ENCODE measurements at regions not wholly inside any gene's neighbourhood (a gene's known extent, or its start where the extent isn't known, plus 50 kb on each side); places are given as distances from the start of the nearest gene placed in this dataset.

DNA sequence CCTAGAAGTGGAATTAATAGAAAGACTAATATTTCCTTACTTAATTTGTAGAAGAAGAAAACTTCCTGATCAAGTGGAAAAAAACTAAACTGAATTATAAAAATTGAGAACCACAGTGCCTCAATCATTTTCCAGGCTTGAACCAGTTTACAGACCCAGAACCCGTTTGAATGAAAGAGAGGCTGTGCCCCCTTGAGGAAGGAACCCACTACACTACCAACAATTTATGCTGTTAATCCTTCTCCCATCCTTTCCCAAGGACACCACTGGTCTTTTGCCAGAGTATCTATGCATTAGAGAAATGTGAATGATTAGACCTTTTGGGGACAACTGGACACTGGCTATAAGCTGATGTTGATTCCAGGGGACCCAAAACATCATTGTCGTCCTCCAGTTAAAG lies 842.6 kb downstream of the TECRL start:
- Mint-ChIP-seq H3K27ac (no peak overlapping the region), H3K36me3 (no peaks in the 10 kb centered on the region)

DNA sequence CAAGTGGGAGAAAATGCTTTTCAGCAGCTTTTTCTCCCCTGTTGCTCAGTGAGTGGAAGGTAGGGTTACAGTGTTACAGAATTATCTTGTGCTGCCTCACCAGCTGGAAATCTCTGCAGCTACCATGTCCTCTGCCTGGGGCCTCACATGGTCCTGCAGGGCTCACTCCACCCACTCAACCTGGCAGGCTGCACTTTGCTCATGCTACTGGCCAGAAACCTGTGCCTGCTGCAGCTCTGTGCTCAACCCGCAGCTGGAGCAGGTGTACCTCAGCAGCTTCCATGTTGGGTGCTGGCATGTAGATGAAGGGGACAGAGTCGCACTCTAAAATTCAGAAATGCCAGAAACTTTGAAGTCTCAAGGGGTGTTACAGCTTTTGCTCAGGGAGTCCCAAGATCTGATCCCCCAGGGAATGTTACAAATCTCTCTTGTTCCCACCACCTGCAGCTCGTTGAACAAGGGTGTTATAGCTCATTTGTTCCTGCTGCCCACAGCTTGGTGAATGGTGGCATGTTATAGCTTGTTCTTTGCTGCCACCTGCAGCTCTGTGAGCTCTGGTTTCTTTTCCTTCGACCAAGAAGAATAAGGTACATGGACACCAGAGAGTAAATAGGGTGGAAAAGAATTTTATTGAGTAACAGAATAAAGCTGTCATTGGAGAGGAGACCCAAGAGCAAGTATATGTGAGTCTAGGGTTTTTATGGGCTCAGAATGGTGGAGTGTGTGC lies 845.8 kb downstream of the TECRL start:
- Mint-ChIP-seq H3K9me3 (ENCODE audit: low read depth) (peaks cover 15% of the 10 kb centered on the region), H3K36me3 (no peaks in the 10 kb centered on the region), H3K4me1 (ENCODE audit: low read depth) (no peaks in the 10 kb centered on the region), H3K27me3 (no peaks in the 10 kb centered on the region), H3K27ac (no peak overlapping the region), H3K4me3 (no peak overlapping the region)

More for the DNA sequence above, 842.6 kb downstream of the TECRL start:
- Mint-ChIP-seq H3K9me3 (ENCODE audit: low read depth) (peaks cover 13% of the 10 kb centered on the region), H3K4me3 (no peak overlapping the region), H3K27me3 (no peaks in the 10 kb centered on the region), H3K4me1 (ENCODE audit: low read depth) (no peaks in the 10 kb centered on the region)

DNA sequence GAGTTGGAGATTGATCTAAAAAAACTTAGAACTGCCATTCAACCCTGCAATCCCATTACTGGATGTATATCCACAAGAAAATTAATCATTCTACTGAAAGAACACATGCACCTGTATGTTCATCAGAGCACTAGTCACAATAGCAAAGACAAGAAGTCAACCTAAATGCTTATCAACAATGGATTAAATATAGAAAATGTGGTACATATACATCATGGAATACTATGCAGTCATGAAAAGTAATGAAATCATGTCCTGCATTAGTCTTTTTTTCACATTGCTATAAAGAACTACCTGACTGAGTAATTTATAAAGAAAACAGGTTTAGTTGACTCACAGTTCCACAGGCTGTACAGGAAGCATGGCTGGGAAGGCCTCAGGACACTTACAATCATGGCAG lies 850.5 kb downstream of the TECRL start:
- no peaks in the 10 kb centered on the region for H3K27me3 Mint-ChIP-seq
- peaks cover 12% of the 10 kb centered on the region for H3K9me3 Mint-ChIP-seq (ENCODE audit: low read depth)
- no peaks in the 10 kb centered on the region for H3K4me1 Mint-ChIP-seq (ENCODE audit: low read depth)

DNA sequence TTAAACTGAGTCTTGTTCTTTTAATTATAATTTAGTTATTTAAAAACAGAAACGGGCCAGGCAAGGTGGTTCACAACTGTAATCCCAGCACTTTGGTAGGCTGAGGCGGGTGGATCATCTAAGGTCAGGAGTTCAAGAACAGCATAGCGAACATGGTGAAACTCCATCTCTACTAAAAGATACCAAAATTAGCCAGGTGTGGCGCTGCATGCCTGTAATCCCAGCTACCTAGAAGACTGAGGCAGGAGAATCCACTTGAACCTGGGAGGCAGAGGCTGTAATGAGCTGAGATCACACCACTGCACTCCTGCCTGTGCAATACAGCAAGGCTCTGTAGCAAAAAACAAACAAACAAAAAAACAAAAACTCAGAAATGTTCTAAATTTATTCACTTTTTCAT lies 852.9 kb downstream of the TECRL start:
- Mint-ChIP-seq H3K9me3 (ENCODE audit: low read depth) (peaks cover 12% of the 10 kb centered on the region), H3K4me3 (no peak overlapping the region), H3K4me1 (ENCODE audit: low read depth) (no peaks in the 10 kb centered on the region), H3K36me3 (no peaks in the 10 kb centered on the region), H3K27me3 (no peaks in the 10 kb centered on the region), H3K27ac (no peak overlapping the region)

More for the DNA sequence above, 850.5 kb downstream of the TECRL start:
- Mint-ChIP-seq H3K36me3 (no peaks in the 10 kb centered on the region), H3K27ac (no peak overlapping the region), H3K4me3 (no peak overlapping the region)

DNA sequence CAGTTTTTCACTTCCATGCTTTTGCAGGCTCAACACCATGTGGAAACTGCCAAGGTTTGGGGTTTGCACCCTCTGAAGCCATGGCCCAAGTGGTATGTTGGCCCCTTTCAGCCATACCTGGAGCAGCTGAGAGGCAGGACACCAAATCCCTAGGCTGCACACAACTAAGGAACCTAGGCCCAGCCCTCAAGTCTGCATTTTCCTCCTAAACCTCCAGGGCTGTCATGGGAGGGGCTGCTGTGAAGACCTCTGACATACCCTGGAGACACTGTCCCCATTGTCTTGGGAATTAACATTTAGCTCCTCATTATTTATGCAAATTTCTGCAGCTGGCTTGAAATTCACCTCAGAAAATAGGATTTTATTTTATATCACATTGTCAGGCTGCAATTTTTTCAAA lies 856.1 kb downstream of the TECRL start:
- Mint-ChIP-seq H3K9me3 (ENCODE audit: low read depth) (peaks cover 7% of the 10 kb centered on the region), H3K27ac (no peak overlapping the region), H3K4me1 (ENCODE audit: low read depth) (no peaks in the 10 kb centered on the region), H3K27me3 (no peaks in the 10 kb centered on the region), H3K36me3 (no peaks in the 10 kb centered on the region), H3K4me3 (no peak overlapping the region)

DNA sequence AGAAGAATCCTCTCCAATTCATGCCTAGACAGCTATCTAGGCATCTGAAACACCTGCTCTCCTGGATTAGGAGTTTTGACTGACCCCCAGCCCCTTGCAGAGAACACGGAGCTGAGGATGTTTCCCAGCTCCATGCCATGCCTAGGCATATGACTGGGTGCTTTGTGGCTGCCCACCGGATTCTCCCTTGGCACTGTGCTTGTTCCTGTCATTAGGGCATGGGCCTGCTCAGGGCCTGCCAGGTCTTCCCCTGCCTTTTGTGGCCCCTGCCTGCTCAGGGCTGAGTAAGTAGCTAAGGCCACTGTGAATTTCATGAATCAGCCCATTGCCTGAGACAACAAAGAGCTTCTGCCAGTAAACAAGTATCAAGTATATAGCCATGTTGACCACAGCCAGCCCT lies 867.4 kb downstream of the TECRL start:
- peaks cover 9% of the 10 kb centered on the region for H3K9me3 Mint-ChIP-seq (ENCODE audit: low read depth)
- H3K27ac Mint-ChIP-seq: no peak overlapping the region
- H3K4me1 Mint-ChIP-seq (ENCODE audit: low read depth): no peaks in the 10 kb centered on the region
- H3K36me3 Mint-ChIP-seq: no peaks in the 10 kb centered on the region
- no peak overlapping the region for H3K4me3 Mint-ChIP-seq
- H3K27me3 Mint-ChIP-seq: no peaks in the 10 kb centered on the region

DNA sequence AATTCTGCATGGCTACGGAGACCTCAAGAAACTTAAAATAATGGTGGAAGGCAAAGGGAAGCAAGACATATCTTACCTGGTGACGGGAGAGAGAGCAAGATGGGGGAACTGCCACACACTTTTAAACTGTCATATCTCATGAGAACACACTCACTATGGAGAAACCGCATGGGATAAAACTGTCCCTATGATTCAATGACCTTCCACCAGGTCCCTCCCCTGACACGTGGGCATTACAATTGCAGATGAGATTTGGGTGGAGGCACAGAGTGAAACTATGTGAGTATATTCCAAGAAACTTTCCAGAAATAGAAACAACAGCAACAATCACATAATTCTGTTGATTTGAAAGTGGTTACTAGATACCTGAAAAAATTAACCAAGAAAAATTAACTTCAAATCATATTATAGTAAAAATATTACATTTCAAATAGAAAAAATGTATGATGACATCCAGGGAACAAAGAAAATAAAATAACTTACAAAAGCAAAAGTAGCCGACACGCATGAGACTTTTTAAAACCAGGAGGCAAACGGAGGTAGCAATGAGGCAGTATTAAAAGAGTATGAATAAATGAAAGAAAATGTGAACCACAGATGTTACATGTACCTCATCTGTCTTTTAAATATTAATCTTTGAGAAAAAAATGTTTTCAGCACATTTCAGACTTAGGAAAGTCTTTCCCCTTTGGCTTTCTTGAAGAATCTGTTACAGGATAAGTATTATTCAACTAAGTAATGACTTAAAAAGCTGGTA lies 879.5 kb downstream of the TECRL start:
- no peaks in the 10 kb centered on the region for H3K9me3 Mint-ChIP-seq (ENCODE audit: low read depth)
- no peaks in the 10 kb centered on the region for H3K4me1 Mint-ChIP-seq (ENCODE audit: low read depth)
- H3K36me3 Mint-ChIP-seq: no peaks in the 10 kb centered on the region
- no peak overlapping the region for H3K4me3 Mint-ChIP-seq
- H3K27ac Mint-ChIP-seq: no peak overlapping the region
- H3K27me3 Mint-ChIP-seq: no peaks in the 10 kb centered on the region

DNA sequence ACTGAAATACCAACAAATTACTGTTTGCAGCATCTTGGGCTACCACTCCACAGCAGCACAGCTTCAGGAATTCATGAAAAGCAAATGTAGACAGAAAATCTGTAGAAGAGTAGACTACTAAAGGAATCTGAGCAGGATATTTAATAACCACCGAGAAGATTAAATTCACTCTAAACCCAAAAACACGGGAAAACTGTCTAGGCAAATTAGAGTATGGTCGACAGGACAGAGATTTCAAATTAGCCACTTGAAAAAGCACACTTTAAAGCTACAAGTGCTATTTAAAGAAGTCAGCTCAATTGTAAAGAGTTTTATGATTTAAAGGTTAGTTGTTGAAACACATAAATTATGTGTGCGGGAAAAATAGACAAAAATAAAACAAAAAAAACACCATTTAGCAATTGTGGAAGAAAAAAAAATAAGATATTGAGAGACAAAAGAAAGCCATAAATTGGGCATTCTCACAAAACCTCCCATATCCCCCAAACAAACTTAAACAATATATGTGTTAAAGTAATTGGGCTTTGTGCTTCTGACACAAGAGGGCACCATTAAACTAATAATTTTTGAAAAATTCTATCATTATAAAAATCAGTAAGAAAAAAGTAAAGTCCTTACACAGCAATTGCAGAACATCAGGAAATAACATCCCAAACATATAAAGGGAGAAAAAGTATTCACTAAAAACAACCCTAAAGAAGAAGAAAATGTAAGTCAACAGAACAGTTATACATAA lies 880.8 kb downstream of the TECRL start:
- no peaks in the 10 kb centered on the region for H3K4me1 Mint-ChIP-seq (ENCODE audit: low read depth)
- H3K4me3 Mint-ChIP-seq: no peak overlapping the region
- no peaks in the 10 kb centered on the region for H3K27me3 Mint-ChIP-seq
- no peak overlapping the region for H3K27ac Mint-ChIP-seq
- no peaks in the 10 kb centered on the region for H3K9me3 Mint-ChIP-seq (ENCODE audit: low read depth)
- H3K36me3 Mint-ChIP-seq: no peaks in the 10 kb centered on the region

DNA sequence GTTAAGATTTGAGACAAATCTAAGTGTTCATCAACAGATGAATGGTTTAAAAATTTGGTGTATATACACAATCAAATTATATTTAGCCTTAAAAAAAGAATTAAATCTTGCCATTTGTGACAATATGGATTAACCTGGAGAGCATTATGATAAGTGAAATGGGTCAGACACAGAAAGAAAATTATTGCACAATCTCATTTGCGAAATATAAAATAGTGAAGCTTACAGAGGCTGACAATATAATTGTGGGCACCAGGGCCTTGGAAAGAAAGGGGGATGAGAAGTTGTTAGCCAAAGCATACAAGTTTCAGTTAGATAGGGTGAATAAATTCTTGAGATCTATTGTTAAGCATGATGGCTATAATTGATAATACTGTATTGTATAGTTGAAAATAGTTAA lies 883.0 kb downstream of the TECRL start:
- H3K36me3 Mint-ChIP-seq: no peaks in the 10 kb centered on the region
- no peaks in the 10 kb centered on the region for H3K27me3 Mint-ChIP-seq
- peaks cover 6% of the 10 kb centered on the region for H3K9me3 Mint-ChIP-seq (ENCODE audit: low read depth)

DNA sequence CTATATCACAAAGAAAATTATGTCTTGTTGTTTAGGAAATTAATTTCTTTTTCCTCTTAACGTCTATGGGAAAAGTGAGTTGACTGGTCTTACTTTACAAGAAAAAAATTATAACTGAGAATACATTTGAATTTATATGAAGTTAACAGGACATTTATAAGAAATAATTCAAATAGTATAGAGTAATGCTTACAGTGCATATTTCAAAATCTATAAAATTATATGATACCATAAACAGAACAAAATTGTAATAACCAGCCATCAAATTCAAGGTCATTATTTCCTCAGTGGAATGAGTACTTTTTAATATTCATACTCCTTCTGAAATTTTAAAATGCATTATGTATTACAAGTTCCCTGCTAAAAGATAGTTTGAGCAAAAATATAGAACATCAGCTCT lies 884.5 kb downstream of the TECRL start:
- Mint-ChIP-seq H3K4me1 (ENCODE audit: low read depth) (no peaks in the 10 kb centered on the region), H3K27me3 (no peaks in the 10 kb centered on the region), H3K4me3 (no peak overlapping the region), H3K36me3 (no peaks in the 10 kb centered on the region), H3K27ac (no peak overlapping the region), H3K9me3 (ENCODE audit: low read depth) (peaks cover 14% of the 10 kb centered on the region)

More for the DNA sequence above, 883.0 kb downstream of the TECRL start:
- H3K4me3 Mint-ChIP-seq: no peak overlapping the region
- H3K4me1 Mint-ChIP-seq (ENCODE audit: low read depth): no peaks in the 10 kb centered on the region
- H3K27ac Mint-ChIP-seq: no peak overlapping the region

DNA sequence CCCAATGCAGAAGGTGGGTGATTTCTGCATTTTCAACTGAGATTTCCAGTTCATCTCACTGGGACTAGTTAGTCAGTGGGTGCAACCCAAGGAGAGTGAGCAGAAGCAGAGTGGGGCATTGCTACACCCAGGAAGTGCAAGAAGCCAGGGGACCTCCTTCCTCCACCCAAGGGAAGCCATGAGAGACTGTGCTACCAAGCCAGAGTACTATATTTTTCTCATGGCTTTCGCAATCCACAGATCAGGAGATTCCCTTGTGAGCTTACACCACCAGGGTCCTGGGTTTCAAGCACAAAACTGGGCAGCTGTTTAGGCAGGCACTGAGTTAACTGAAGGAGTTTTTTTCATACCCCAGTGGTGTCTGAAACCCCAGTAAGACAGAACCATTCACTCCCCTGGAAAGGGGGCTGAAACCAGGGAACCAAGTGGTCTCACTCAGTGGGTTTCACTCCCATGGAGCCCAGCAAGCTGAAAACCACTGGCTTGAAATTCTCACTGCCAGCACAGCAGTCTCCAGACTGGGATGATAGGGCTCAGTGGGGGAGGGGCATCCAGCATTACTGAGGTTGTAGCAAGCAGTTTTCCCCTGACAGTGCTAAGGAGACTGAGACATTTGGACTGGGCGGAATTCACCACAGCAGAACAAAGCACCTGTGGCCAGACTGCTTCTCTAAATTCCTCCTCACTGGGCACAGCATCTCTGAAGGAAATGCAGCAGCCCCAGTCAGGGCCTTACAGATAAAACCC lies 903.4 kb downstream of the TECRL start:
- Mint-ChIP-seq H3K4me3 (no peak overlapping the region), H3K36me3 (no peaks in the 10 kb centered on the region), H3K27me3 (no peaks in the 10 kb centered on the region), H3K9me3 (ENCODE audit: low read depth) (peaks cover 26% of the 10 kb centered on the region), H3K4me1 (ENCODE audit: low read depth) (no peaks in the 10 kb centered on the region), H3K27ac (no peak overlapping the region)

DNA sequence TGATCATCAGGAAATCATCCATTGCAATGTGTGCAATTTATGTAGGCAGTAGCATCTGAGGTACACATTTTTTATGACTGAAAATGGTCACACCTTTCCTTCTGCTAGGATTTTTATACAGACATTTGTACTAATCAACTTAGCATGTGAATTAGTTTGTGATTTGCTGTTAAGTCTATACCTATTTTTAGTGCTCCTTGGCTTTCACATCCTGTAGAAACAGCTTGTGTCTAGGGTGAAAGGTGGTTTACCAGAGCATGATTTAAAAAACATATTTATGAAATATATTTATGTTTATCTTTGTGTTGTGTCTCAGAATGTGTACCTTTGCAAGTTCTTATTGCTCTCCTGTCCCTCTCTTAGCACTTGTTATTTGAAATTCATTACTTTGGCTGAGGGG lies 916.0 kb downstream of the TECRL start:
- H3K36me3 Mint-ChIP-seq: no peaks in the 10 kb centered on the region
- H3K27ac Mint-ChIP-seq: no peak overlapping the region
- no peaks in the 10 kb centered on the region for H3K4me1 Mint-ChIP-seq (ENCODE audit: low read depth)
- H3K27me3 Mint-ChIP-seq: no peaks in the 10 kb centered on the region
- H3K9me3 Mint-ChIP-seq (ENCODE audit: low read depth): peaks cover 6% of the 10 kb centered on the region
- no peak overlapping the region for H3K4me3 Mint-ChIP-seq

DNA sequence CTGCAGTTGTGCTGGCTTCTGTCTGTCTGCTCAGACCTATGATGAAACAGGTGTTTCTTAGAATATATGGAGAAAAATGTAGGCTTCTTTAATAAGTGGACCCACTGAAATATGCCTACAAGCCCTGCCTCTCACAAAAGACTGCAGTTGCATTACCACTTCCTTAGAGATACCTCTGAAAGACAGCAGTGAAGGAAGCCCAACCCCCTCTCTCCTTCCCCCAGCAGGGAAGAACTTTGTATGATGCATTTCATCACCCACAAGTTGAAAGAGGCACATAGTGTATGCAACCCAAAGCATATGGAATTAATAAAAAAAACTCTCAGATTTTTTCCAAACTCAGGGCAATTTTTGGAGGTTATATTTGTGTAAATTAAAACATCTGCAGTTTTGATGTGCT lies 916.7 kb downstream of the TECRL start:
- H3K36me3 Mint-ChIP-seq: no peaks in the 10 kb centered on the region
- peaks cover 6% of the 10 kb centered on the region for H3K9me3 Mint-ChIP-seq (ENCODE audit: low read depth)
- H3K27ac Mint-ChIP-seq: no peak overlapping the region
- H3K4me3 Mint-ChIP-seq: no peak overlapping the region
- H3K4me1 Mint-ChIP-seq (ENCODE audit: low read depth): no peaks in the 10 kb centered on the region
- H3K27me3 Mint-ChIP-seq: no peaks in the 10 kb centered on the region

DNA sequence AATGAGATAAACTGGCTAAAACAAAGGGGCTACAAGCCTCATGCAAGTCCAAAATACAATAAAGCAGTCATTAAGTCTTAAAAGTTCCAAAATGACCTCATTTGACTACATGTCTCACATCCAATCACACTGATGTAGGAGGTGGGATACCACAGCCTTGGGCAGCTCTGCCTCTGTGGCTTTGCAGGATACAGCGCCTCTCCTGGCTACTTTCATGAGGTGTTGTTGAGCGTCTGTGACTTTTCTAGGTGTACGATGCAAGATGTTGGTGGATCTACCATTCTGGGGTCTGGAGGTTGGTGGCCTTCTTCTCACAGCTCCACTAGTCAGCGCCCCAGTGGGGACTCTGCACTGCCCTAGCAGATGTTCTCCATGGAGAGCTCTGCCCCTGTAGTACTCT lies 944.9 kb downstream of the TECRL start:
- Mint-ChIP-seq H3K27me3 (no peaks in the 10 kb centered on the region), H3K36me3 (no peaks in the 10 kb centered on the region), H3K4me3 (no peak overlapping the region), H3K9me3 (ENCODE audit: low read depth) (peaks cover 4% of the 10 kb centered on the region), H3K4me1 (ENCODE audit: low read depth) (no peaks in the 10 kb centered on the region), H3K27ac (no peak overlapping the region)

DNA sequence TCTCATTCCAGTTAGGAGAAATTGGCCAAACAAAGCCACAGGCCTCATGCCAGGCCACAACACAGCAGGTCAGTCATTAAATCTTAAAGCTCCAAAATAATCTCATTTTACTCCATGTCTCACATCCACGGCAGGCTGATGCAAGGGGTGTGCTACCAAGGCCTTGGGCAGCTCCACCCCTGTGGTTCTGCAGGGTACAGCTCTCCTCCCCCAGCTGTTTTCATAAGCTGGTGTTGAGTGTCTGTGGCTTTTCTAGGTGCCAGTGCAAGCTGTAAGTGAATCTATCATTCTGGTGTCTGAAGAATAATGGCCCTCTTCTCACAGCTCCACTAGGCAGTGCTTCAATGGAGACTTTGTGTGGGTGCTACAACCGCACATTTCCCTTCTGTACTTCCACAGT lies 949.2 kb downstream of the TECRL start:
- peaks cover 7% of the 10 kb centered on the region for H3K9me3 Mint-ChIP-seq (ENCODE audit: low read depth)
- H3K27ac Mint-ChIP-seq: no peak overlapping the region
- no peak overlapping the region for H3K4me3 Mint-ChIP-seq
- no peaks in the 10 kb centered on the region for H3K4me1 Mint-ChIP-seq (ENCODE audit: low read depth)
- H3K27me3 Mint-ChIP-seq: no peaks in the 10 kb centered on the region
- no peaks in the 10 kb centered on the region for H3K36me3 Mint-ChIP-seq

Data from activated naive CD8-positive, alpha-beta T cell (primary cell).